ENCODE measurements at regions not wholly inside any gene's neighbourhood (a gene's known extent, or its start where the extent isn't known, plus 50 kb on each side); places are given as distances from the start of the nearest gene placed in this dataset.

GRCh38 chr3:72195895-72196294, 410.9 kb upstream of the PROK2 start:
- DNase-seq (ENCODE audit: low read depth): no peak
- no peak for TF ChIP-seq CTCF (IDR thresholded peaks at IDR 0.05; ENCODE audit: control insufficient read depth, insufficient read depth, low read depth, low read length, missing control alignments)
- H3K4me3 ChIP-seq (ENCODE audit: control insufficient read depth, low read depth, low read length): no peak overlapping the region

GRCh38 chr3:72194458-72194857, 409.5 kb upstream of the PROK2 start:
- no peak overlapping the region for H3K4me3 ChIP-seq (ENCODE audit: control insufficient read depth, low read depth, low read length)
- no peak for TF ChIP-seq CTCF (IDR thresholded peaks at IDR 0.05; ENCODE audit: control insufficient read depth, insufficient read depth, low read depth, low read length, missing control alignments)
- no peak for DNase-seq (ENCODE audit: low read depth)

- H3K4me3 ChIP-seq (ENCODE audit: control insufficient read depth, low read depth, low read length): no peak overlapping the region
- DNase-seq (ENCODE audit: low read depth): peak; percentile 47
- no peak for TF ChIP-seq CTCF (IDR thresholded peaks at IDR 0.05; ENCODE audit: control insufficient read depth, insufficient read depth, low read depth, low read length, missing control alignments)
Observed at GRCh38 chr3:72193771-72194430, 409.0 kb upstream of the PROK2 start.

- no peak overlapping the region for H3K4me3 ChIP-seq (ENCODE audit: control insufficient read depth, low read depth, low read length)
- TF ChIP-seq CTCF (IDR thresholded peaks at IDR 0.05; ENCODE audit: control insufficient read depth, insufficient read depth, low read depth, low read length, missing control alignments): no peak
- DNase-seq (ENCODE audit: low read depth): no peak
Observed at GRCh38 chr3:72192572-72192971, 407.6 kb upstream of the PROK2 start.

GRCh38 chr3:72191209-72191960, 406.4 kb upstream of the PROK2 start:
- DNase-seq (ENCODE audit: low read depth): peak; percentile 41
- no peak overlapping the region for H3K4me3 ChIP-seq (ENCODE audit: control insufficient read depth, low read depth, low read length)
- no peak for TF ChIP-seq CTCF (IDR thresholded peaks at IDR 0.05; ENCODE audit: control insufficient read depth, insufficient read depth, low read depth, low read length, missing control alignments)

DNA sequence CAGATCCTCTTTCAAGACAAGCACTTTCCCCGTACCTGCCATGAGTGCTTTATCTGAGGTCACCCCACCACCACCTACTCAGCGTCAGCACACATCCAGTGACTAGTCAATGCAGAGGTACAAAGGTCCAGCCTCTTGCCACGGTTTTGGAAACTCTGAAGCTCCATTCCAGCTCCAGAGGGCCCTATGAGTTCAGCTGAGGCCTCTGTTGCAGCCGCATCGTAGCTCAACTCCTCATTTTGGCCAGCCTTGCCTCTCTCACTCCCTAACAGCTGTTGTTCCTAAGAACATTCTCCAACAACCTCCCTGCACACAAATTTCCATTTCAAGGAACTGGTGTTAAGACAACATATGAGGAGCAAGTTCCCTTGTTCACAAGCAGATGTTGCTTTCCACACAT, 405.1 kb upstream of the PROK2 start:
- no peak for DNase-seq (ENCODE audit: low read depth)
- TF ChIP-seq CTCF (IDR thresholded peaks at IDR 0.05; ENCODE audit: control insufficient read depth, insufficient read depth, low read depth, low read length, missing control alignments): no peak

More for the DNA sequence above, 405.1 kb upstream of the PROK2 start:
- no peak overlapping the region for H3K4me3 ChIP-seq (ENCODE audit: control insufficient read depth, low read depth, low read length)

All from AG09309 (cell line).